ENCODE measurements at regions not wholly inside any gene's neighbourhood (a gene's known extent, or its start where the extent isn't known, plus 50 kb on each side); places are given as distances from the start of the nearest gene placed in this dataset.
A peak's percentile ranks its signal among the peaks of the same experiment; 100 is the strongest.

- no peak for TF ChIP-seq CTCF (conservative IDR thresholded peaks at IDR 0.05; ENCODE audit: low read depth in 2 of 2)
- no peak for TF ChIP-seq EZH2phosphoT487 (IDR thresholded peaks at IDR 0.05; ENCODE audit: unreplicated experiment)
- no peak for TF ChIP-seq REST (IDR thresholded peaks at IDR 0.05; ENCODE audit: unreplicated experiment)
- no peak for TF ChIP-seq EZH2 (IDR thresholded peaks at IDR 0.05; ENCODE audit: low read depth, unreplicated experiment)
- TF ChIP-seq POLR2AphosphoS5 (IDR thresholded peaks at IDR 0.05; ENCODE audit: low read depth) = no peak
- TF ChIP-seq CREB1 (CRISPR knock-in tag; IDR thresholded peaks at IDR 0.05; ENCODE audit: low read depth) = peak; percentile 49; the same call in 1 of the 2 replicates
- no peak for TF ChIP-seq ZNF462 (CRISPR knock-in tag; IDR thresholded peaks at IDR 0.05)
- TF ChIP-seq ZNF114 (CRISPR knock-in tag; IDR thresholded peaks at IDR 0.05) = no peak
- no peak for TF ChIP-seq JUNB (IDR thresholded peaks at IDR 0.05; ENCODE audit: unreplicated experiment)
Observed at GRCh38 chr16:5516115-5516514, 418.5 kb upstream of the EEF2KMT start.
